H4 (cell line): ENCODE measurements at regions not wholly inside any gene's neighbourhood (a gene's known extent, or its start where the extent isn't known, plus 50 kb on each side); places are given as distances from the start of the nearest gene placed in this dataset.

Source experiments
- DNase-seq: peaks from one replicate; pipeline ENCODE4 v3.0.0-alpha.2; 2015; ENCODE audit warnings: low spot score

- DNase-seq = no peak
Observed at GRCh38 chr5:65068410-65068809, 299.7 kb downstream of the CWC27 start.

- no peak for DNase-seq
Observed at GRCh38 chr5:65070026-65070425, 301.3 kb downstream of the CWC27 start.

GRCh38 chr5:65072850-65073249 is 304.1 kb downstream of the CWC27 start:
- DNase-seq = no peak

DNA sequence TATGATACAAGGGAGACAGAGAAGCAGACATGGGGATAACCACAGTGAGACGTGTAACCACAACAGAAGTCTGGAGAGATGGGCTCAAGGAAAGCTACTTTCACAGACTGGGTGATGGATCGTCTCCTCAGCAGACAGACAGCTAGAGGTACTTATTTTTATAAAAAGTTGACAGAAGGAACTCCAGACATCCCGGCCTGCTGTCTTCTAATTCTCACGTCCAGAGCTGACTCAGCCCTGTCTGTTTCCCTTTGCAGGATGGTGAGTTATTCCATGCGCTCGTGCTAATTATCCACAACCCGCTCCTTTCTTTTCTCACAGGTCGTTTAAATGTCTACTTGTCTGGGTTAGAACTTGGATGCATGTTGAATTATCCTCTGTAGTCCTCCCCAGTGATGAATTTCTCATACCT is 304.5 kb downstream of the CWC27 start:
- DNase-seq = no peak

DNA sequence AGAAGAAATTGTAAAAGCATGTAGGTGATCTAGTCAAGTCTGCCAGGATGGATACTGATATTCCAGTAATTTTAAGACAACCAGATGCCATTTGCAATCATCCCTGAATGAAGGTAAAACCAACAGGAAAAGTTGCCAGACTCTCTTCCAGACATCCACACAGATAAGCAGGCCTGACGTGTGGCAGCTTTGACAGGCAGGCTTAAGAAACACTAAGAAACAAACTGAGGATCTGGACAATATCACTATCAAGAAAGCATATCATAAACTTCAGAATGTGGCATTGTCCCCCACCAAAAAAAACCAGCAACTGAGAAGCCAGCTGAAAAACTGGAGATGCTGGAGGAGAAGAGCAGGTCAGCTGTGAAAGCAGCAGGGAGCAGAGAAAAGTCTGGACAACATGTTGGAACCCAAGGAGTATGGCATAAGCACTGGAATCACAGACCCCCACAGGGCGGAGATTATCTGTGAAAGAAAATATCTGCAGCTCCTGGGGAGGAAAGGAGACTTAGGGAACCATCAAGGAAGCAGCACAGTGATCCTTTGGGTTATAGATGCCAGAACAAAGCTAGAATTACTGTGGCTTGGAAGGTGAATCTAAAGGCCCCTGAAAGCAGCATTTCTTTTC is 307.0 kb downstream of the CWC27 start:
- no peak for DNase-seq

DNA sequence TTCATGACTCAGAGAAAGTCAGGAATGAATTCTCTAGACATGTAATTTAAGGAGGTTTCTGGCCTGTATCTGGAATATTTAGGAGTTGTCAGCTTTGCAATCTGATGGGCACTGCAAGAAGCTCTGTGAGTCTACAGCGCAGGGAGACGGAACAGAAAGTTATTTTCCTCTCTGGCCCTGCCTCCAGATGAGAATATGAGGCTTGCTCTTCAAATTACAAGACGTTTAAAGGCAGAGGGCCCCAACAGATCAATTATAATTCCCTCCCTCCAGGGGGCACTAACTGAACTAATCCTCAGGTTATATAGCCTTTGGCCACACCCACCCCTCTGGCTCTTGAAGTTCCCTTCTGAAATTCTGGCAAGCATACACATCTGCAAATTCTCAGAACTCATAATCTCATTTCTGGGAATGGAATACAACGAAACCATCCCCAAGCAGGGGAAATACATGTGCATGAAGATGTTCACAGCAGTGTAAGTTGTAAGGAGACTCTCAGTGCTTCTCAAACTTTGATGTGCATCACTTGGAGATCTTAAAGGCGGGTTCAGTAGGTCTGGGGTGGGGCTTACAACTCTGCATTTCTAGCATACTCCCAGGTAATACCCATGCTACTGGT is 307.6 kb downstream of the CWC27 start:
- peak; percentile 53 for DNase-seq

DNA sequence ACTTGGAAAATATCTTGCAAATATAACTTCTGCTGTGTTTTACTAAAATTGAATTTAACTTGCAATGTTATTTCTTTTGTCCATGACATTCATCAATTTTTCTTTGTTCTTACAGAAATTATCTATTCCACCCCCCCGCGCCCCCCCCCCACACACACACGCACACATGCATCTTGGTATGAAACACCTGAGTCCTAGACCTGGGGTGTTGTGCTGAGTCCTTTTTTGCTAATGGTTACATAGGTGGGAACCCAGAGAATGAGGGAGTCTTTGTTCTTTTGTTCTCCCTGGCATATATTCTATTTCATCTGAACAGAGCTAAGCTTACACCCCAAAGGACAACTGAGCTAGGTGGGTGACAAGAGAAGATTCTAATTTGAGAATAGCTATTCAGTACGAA is 308.9 kb downstream of the CWC27 start:
- DNase-seq = no peak

DNA sequence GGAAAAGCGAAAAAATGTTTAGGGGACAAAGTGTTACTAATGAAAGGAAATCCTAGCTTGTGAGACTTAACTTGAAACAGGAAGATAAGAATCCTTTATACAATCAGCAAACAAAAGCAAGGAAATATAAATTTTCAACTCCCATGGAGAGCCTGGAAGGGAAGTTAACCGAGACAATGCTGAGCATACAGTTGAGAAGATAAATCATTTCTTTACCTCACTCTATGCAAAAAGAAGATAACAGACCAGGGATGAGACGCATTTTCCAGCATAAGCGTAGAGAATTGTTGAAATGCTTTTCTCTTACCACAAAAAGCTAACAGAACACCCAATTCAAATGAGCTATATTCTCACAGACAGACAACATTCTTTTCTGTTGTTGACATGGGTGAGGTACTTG is 309.6 kb downstream of the CWC27 start:
- DNase-seq = no peak

DNA sequence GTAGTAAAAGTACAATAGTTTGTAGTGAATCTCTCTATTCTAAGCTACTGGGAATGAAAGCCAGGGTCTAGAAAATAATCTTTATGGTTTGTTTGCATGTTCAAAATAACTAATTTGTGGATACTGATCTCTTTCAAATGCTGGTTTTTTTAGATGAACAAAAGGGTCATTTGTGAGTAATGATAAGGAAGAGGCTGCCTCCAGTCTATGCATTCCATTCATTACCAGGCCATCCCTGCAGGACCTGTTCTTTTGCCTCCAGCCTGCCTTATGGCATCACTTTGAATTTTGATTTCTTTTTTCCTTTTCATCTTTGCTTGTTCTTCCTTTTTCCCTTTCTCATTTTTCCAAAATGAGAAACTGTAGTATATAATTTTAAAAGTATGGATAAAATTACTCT is 312.3 kb downstream of the CWC27 start:
- no peak for DNase-seq

DNA sequence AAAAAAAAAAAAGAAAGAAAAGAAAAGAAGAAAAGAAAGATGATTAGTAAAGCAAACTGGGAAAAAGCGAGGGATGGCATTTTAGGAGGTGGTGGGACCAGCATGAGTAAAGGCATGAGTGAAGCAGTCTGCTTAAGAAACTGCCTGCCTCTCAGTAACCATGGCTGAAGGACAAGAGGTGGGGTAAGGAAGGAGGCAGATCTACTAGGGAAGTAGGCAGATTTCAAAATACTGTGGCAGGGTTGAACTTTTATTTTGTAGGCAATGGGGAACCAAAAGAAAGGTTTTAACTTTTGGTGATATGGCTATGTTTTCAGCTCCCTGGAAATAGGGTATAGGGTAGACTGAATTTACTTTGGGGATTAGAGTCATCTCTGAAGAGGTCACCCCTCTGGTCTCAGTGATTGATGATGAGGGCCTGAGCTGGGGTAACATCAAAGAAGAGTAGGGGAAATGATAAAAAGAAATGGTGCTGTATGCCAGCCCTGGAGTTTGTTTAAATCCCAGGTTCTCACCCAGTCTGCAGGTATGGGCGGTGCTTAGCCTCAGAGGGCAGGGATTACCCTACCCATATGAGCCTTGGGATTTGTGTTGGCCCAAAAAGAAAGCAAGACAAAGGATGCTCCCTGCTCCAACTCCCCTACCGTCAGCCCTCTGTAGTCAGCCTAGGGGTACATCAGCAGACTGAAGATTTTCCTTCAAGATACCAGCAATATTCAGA is 316.2 kb downstream of the CWC27 start:
- DNase-seq = no peak

GRCh38 chr5:65085516-65085850 is 316.8 kb downstream of the CWC27 start:
- DNase-seq = no peak

- no peak for DNase-seq
Observed at GRCh38 chr5:65086234-65086890, 317.6 kb downstream of the CWC27 start.

- DNase-seq = no peak
Observed at GRCh38 chr5:65087154-65087553, 318.4 kb downstream of the CWC27 start.

- DNase-seq = no peak
Observed at GRCh38 chr5:65094279-65094678, 325.5 kb downstream of the CWC27 start.

- no peak for DNase-seq
Observed at GRCh38 chr5:65098393-65098792, 329.7 kb downstream of the CWC27 start.
